PFSK-1 (cell line): ENCODE measurements at regions not wholly inside any gene's neighbourhood (a gene's known extent, or its start where the extent isn't known, plus 50 kb on each side); places are given as distances from the start of the nearest gene placed in this dataset.

ENCODE experiments used
- FOXP2 ChIP-seq: optimal IDR thresholded peaks from 2 replicates; pipeline ENCODE3; 2011; ENCODE audit warnings: borderline replicate concordance, control low read depth, inconsistent platforms; ENCODE audit not compliant: insufficient read depth; ENCODE audit errors: extremely low read length, extremely low read depth
- POLR2AphosphoS5 ChIP-seq: IDR thresholded peaks from 2 replicates; pipeline ENCODE4 v1.6.1; 2012; ENCODE audit warnings: low read depth, mild to moderate bottlenecking, control low read depth, low read length, moderate library complexity
- SIN3A ChIP-seq: IDR thresholded peaks from 2 replicates; pipeline ENCODE4 v1.6.1; 2012; ENCODE audit warnings: mild to moderate bottlenecking, low read length, moderate library complexity, borderline replicate concordance; ENCODE audit not compliant: insufficient read depth
- TAF1 ChIP-seq: IDR thresholded peaks from 2 replicates; pipeline ENCODE4 v1.6.1; 2012; ENCODE audit warnings: low read length, control low read depth, borderline replicate concordance; ENCODE audit not compliant: insufficient read depth
- TF ChIP-seq, protein P1 (sequence below), 2 experiments: IDR thresholded peaks; 2 replicates each; pipeline versions ENCODE4 v1.6.1 to v1.8.0; 2011 to 2012; ENCODE audit warnings: low read depth in 2 of 2, low read length in 2 of 2, control low read depth in 1 of 2, inconsistent platforms in 1 of 2, mild to moderate bottlenecking in 1 of 2, moderate library complexity in 1 of 2; ENCODE audit not compliant: insufficient read depth in 1 of 2

DNA sequence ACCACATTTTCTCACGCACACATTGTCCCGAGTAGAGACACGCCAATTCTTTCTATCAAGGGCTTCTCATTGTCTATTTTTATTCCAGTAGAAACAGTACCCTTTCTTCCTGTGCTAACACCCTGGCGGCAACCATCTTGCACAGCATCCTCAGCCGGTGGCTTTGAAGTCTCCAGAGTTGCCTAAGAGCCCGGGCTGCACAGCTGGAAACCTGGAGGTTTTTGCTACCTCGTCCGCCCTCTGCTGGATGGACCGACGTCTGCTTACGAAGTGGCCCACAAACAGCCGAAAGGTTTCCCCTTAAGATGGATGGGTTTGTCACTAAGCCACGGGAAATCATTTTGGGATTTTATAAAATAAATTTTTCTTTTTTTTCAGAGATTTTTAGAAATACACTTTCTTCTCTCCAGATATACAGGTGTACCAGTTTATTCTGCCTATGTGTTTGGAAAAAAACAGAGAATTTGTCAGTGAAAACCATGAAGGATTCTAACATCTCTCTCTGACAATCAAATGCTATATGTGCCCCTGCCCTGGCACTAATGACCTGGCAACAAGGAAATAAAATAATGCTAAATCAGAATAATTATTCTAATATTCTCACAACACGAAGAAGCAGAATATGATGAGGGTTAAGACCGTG is 81.8 kb upstream of the FAM204A start:
- TF ChIP-seq POLR2AphosphoS5 (no peak), SIN3A (no peak), FOXP2 (no peak), TAF1 (no peak)
- TF ChIP-seq, protein P1, sequence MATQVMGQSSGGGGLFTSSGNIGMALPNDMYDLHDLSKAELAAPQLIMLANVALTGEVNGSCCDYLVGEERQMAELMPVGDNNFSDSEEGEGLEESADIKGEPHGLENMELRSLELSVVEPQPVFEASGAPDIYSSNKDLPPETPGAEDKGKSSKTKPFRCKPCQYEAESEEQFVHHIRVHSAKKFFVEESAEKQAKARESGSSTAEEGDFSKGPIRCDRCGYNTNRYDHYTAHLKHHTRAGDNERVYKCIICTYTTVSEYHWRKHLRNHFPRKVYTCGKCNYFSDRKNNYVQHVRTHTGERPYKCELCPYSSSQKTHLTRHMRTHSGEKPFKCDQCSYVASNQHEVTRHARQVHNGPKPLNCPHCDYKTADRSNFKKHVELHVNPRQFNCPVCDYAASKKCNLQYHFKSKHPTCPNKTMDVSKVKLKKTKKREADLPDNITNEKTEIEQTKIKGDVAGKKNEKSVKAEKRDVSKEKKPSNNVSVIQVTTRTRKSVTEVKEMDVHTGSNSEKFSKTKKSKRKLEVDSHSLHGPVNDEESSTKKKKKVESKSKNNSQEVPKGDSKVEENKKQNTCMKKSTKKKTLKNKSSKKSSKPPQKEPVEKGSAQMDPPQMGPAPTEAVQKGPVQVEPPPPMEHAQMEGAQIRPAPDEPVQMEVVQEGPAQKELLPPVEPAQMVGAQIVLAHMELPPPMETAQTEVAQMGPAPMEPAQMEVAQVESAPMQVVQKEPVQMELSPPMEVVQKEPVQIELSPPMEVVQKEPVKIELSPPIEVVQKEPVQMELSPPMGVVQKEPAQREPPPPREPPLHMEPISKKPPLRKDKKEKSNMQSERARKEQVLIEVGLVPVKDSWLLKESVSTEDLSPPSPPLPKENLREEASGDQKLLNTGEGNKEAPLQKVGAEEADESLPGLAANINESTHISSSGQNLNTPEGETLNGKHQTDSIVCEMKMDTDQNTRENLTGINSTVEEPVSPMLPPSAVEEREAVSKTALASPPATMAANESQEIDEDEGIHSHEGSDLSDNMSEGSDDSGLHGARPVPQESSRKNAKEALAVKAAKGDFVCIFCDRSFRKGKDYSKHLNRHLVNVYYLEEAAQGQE (IDR thresholded peaks at IDR 0.05; ENCODE audit: insufficient read depth in 1 of 2, low read depth in 2 of 2, low read length in 2 of 2) = no peak

DNA sequence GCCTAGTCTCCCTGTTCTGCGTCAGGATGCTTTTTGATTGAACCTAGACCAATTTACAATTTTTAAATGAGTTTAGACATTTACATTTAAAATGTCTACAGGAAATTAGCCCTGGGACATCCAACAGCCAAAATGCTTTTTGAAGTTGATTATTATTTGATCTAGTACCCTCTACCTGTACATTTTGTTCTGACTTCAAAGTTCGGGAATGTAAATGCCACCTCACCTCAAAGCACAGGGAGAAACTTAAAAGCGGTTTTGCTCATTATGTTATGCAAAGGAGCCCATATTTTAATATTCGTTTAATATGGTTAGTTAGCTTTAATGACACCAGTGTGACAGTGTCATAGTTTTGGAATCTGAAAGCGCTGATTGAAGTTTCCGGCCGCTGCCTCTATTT is 80.1 kb upstream of the FAM204A start:
- no peak for TF ChIP-seq TAF1
- TF ChIP-seq, protein P1 (IDR thresholded peaks at IDR 0.05; ENCODE audit: insufficient read depth in 1 of 2, low read depth in 2 of 2, low read length in 2 of 2) = no peak
- TF ChIP-seq POLR2AphosphoS5 = no peak
- no peak for TF ChIP-seq FOXP2
- no peak for TF ChIP-seq SIN3A

DNA sequence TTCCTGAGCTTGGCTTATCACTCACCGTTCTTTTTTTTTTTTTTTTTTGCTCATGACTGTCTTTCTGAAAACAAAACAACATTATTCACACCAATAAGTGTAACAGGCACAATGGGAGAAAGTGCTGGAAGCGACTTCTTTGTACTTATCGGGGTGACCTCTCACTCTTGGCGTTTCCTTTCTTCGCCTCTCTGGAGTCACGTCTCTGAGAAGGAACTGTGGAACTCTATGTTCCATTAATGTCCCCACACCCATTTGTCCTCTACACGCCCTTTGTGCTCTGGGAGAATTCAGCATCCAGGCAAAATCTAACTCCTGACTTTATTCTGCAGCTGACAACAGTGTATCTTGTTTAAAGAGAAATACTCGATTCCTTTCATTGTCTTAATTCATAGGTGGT is 70.8 kb upstream of the FAM204A start:
- no peak for TF ChIP-seq TAF1
- no peak for TF ChIP-seq POLR2AphosphoS5
- no peak for TF ChIP-seq FOXP2
- TF ChIP-seq, protein P1 (IDR thresholded peaks at IDR 0.05; ENCODE audit: insufficient read depth in 1 of 2, low read depth in 2 of 2, low read length in 2 of 2) = no peak
- no peak for TF ChIP-seq SIN3A

DNA sequence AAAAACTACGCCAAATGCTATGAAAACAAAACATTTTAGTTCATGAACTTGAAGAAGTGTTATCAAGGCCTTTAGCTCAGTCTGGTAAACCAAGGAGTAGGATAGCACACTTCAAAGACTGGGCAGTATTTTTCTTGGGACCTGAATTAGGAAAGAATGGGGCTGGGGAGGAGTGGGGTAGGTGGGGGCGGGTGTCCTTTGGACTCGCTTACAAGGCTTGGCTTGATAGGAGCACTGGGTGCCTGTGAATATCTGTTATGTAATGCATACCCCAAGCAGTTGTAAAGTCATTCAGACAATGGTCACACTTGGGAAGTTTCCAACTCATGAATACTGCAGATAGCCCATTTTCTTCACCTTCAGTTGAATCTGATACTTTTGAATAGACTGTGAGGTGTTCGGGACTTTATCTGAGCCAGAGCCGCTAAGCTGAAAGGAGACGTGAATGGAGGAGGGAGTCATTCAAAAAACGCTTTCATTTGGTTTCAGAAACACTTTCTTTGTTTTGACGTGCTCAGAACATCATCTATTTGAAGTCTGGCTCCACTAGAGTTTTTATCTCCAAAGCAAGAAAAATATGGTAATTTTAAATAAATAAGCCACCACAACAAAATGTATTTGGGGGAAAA is 70.1 kb upstream of the FAM204A start:
- no peak for TF ChIP-seq TAF1
- no peak for TF ChIP-seq POLR2AphosphoS5
- TF ChIP-seq, protein P1 (IDR thresholded peaks at IDR 0.05; ENCODE audit: insufficient read depth in 1 of 2, low read depth in 2 of 2, low read length in 2 of 2) = no peak
- TF ChIP-seq SIN3A = no peak
- TF ChIP-seq FOXP2 = no peak
